ENCODE measurements at regions not wholly inside any gene's neighbourhood (a gene's known extent, or its start where the extent isn't known, plus 50 kb on each side); places are given as distances from the start of the nearest gene placed in this dataset.

- no peak overlapping the region for H3K27ac ChIP-seq (ENCODE audit: low read depth, low read length)
- 72 to 92% (median 86%) methylated on average over 5 of the region's 5 CpGs for WGBS, 3 donors
These were observed 327.5 kb upstream of the RTL1 start for GRCh38 chr14:101230851-101231550.

DNA sequence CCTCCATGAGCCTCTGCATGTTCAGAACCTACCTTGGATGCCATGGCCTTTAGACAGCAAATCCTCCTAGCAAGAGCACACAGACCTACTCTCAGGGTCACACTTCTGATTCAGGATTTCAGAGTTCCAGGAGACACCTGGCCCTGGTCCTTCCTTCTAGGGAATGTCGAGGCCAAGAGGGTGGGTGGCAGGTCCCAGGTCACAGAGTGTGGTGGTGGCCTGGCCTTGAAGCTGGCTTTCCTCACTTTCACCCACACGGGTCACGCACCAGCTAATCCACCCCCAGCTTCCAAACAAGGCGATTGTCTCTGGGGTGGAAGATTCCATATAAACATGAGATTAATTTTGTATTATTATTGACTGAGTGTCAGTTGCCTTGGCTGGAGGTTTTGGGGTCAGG, 328.3 kb upstream of the RTL1 start:
- no peak overlapping the region for H3K27ac ChIP-seq (ENCODE audit: low read depth, low read length)
- 80 to 92% (median 87%) methylated on average over 4 of the region's 4 CpGs for WGBS, 3 donors

DNA sequence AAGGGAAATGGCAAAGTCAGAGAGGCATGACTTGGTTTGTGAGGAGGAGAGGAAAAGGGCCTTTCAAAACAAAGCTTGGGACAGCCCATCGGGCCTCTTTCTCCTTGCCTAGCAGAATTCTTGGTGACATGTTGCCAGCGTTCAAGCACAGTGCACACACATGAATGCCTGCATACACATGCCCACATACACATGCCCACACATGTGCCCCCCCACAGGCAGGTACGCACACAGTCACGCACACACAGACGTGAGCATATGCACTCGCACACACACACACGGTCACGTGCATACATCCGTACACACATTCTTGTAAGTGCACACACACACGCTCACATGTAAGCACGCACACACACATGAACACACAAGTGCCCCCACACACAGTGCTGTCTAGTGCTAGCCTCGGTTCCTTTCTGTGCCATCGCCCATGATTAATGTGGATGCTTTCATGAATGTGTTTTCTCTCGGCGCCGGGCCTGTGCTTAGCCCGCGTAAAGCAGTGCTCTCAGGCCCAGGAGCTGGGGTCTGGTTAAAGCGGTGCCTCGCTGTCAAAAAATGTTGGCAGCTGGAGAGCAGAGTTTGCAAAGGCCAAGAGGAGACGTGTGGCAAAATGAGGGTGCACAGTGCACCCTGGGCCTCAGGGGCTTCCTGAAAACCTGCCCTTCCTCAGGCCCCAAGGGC, 328.8 kb upstream of the DIO3 start:
- 76 to 86% (median 79%) methylated on average over 21 of the region's 21 CpGs for WGBS, 3 donors
- no peak overlapping the region for H3K27ac ChIP-seq (ENCODE audit: low read depth, low read length)

- no peak overlapping the region for H3K27ac ChIP-seq (ENCODE audit: low read depth, low read length)
- 27 to 65% (median 44%) methylated on average over 14 to 15 of the region's 15 CpGs for WGBS, 3 donors
These were observed 328.3 kb upstream of the DIO3 start for GRCh38 chr14:101233021-101233366.

GRCh38 chr14:101233391-101233790, 327.9 kb upstream of the DIO3 start:
- 73 to 81% (median 74%) methylated on average over 12 of the region's 12 CpGs for WGBS, 3 donors
- no peak overlapping the region for H3K27ac ChIP-seq (ENCODE audit: low read depth, low read length)

GRCh38 chr14:101233808-101234207, 327.5 kb upstream of the DIO3 start:
- WGBS, 3 donors = 68 to 83% (median 71%) methylated on average over 7 of the region's 7 CpGs
- H3K27ac ChIP-seq (ENCODE audit: low read depth, low read length) = no peak overlapping the region

- WGBS, 3 donors = 75 to 77% (median 77%) methylated on average over 21 to 23 of the region's 23 CpGs
- no peak overlapping the region for H3K27ac ChIP-seq (ENCODE audit: low read depth, low read length)
These were observed 326.9 kb upstream of the DIO3 start for GRCh38 chr14:101234244-101234937.

- H3K27ac ChIP-seq (ENCODE audit: low read depth, low read length) = no peak overlapping the region
- 70 to 88% (median 79%) methylated on average over 12 of the region's 12 CpGs for WGBS, 3 donors
These were observed 326.3 kb upstream of the DIO3 start for GRCh38 chr14:101234999-101235334.

DNA sequence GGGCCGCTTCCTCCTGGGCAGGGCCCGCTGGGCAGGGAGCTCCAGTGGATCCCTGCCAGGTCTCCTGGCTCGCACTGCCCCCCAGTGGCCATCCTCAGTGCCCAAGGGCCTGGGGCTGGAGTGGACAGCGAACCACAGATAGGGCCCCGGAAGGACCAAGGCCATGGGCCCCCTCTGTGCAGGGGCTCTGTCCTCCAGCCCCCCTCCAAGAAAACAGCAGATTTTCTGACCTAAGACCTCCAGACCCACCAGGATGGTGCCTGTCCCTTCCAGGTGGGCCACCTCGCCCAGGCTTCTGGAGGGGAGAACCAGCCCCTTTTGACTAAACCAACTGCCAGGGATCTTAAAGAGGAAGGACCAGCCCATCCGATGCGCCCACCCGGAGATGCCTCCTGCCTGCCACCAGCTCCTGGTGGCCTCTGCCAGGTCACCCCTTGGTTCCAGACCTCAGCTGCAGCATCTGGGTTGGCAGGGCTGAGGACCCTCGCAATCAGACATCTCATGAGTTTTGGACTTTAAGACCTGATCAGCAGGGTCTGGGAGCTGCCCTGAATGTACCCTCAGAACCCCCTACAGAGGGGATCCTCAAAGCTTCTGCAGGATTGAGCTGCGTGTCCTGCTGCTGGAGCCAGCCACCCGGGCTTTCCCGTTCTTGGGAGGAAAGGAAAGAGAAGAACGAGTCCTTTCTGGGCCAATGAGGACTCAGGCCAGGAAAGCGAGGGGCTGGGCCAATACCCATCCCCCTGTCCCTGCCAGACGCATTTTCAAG, 325.8 kb upstream of the DIO3 start:
- no peak overlapping the region for H3K27ac ChIP-seq (ENCODE audit: low read depth, low read length)
- WGBS, 3 donors = 53 to 65% (median 59%) methylated on average over 15 to 16 of the region's 16 CpGs

- H3K27ac ChIP-seq (ENCODE audit: low read depth, low read length) = no peak overlapping the region
- 82 to 92% (median 89%) methylated on average over 15 of the region's 15 CpGs for WGBS, 3 donors
These were observed 324.6 kb upstream of the DIO3 start for GRCh38 chr14:101236496-101237251.

GRCh38 chr14:101237252-101237616, 324.1 kb upstream of the DIO3 start:
- WGBS, 3 donors = 70 to 85% (median 81%) methylated on average over 9 of the region's 9 CpGs
- H3K27ac ChIP-seq (ENCODE audit: low read depth, low read length) = no peak overlapping the region

- WGBS, 3 donors = 55 to 77% (median 76%) methylated on average over 9 of the region's 9 CpGs
These were observed 322.2 kb upstream of the DIO3 start for GRCh38 chr14:101239065-101239464.

GRCh38 chr14:101241147-101241546, 320.1 kb upstream of the DIO3 start:
- H3K27ac ChIP-seq (ENCODE audit: low read depth, low read length) = no peak overlapping the region
- WGBS, 3 donors = 70 to 84% (median 81%) methylated on average over 2 of the region's 2 CpGs

More at GRCh38 chr14:101239065-101239464, 322.2 kb upstream of the DIO3 start:
- no peak overlapping the region for H3K27ac ChIP-seq (ENCODE audit: low read depth, low read length)

DNA sequence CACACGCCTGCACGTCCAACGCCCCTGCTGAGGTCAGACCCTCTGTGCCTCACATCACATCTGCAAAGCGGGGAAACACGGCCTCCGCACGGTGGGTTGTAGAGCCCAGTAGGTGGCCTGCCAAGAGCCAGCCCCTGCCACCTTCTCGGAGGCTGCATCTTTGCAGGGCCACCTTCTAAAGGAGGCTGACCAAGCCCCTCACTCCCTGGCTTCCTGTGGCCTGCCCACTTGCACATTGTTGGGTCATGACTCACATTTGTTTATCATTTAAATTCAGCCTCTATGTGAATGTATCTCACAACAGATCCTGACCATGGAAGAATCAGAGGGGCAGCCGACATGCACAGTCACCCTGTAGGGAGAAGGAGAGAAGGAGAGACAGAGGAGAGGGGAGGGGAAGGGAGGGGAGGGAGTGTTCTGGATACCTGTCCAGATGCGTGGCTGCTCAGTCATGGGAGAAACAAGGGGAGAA, 319.5 kb upstream of the DIO3 start:
- H3K27ac ChIP-seq (ENCODE audit: low read depth, low read length) = no peak overlapping the region
- 65 to 85% (median 84%) methylated on average over 10 of the region's 10 CpGs for WGBS, 3 donors

DNA sequence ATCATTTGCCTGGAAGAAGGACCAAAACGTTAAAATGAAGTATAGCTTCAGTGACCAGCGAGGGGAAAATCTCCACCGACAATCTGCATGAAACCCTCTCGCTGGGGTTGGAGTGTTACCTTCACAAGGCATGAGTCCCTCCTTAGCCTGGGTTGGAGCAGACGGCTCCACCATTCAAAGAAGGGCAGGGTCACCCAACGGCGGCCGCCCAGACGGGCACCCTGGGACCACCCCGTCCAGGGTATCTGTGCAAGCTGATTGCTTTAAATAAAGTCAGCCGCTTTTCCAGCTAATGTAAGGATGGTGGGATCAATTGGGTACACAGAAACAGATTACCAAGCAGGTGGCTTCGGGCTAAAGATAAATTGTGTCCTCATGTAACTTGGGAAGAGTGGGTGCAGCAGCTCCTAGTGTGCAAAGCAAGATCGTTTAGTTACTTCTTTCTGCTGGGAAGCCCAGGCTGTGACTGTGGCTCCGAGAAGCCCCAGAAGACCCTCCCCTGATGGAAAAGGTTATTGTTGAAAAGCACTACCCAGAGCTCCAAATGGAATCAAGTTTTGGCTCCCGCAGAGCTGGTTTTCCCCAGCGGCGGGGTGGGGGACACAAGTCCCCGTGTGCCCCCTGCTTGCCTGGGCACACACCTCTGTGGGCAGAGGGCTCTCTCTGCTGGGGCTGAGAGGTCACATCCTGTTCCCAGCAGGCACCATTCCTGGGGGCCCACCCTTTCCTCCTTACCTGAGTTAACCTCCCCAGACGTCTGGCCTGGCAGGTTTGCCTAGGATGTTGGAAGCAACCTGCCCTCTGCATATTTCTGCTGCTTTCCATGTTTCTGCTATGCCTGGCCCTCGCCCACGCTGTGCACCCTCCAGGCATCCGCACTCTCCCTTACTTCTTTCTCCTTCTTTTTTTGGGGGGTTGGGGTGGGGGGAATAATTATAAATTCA, 318.6 kb upstream of the DIO3 start:
- 63 to 79% (median 79%) methylated on average over 22 of the region's 22 CpGs for WGBS, 3 donors

DNA sequence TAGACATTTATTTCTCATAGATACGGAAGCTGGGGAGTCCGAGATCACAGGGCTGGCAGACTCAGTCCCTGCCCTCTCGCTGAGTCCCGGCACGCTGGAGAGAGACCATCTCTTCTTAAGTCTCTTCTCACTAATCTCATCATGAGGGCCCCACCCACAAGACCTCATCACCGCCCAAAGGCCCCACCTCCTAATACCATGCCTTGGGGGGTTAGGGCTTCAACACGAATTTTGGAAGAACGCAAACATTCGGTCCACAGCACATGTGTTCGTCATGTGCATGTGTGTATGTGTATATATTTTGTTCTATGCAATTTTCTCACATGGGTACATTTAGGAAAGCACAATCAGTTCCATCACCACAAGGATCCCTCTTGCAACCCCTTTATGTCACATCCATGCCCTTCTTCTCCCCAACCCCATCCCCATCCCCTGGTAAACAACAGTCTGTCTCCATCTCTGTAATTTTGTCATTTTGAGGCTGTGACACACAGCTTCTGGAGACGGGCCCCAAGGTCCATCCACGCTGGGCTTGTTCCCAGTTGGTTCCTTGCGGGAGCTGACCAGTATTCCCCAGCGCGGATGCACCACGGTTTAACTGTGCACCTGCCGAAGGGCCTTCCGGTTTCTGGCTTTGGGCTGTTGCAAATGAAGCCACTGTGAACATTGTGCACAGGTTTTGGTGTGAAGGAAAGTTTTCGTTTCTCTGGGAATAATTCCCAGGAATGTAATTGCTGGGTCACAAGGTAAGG, 317.5 kb upstream of the DIO3 start:
- WGBS, 3 donors = 89 to 95% (median 93%) methylated on average over 19 of the region's 19 CpGs

More for the DNA sequence above, 318.6 kb upstream of the DIO3 start:
- H3K27ac ChIP-seq (ENCODE audit: low read depth, low read length) = no peak overlapping the region

More for the DNA sequence above, 317.5 kb upstream of the DIO3 start:
- H3K27ac ChIP-seq (ENCODE audit: low read depth, low read length) = no peak overlapping the region

All from adipose tissue (tissue), 3 donors.